ENCODE measurements at regions not wholly inside any gene's neighbourhood (a gene's known extent, or its start where the extent isn't known, plus 50 kb on each side); places are given as distances from the start of the nearest gene placed in this dataset.
"Not testable (repeated sequence)": the region's sequence is repeated elsewhere in the genome, so short reads cannot be mapped to it uniquely, and the experiment has no call there.

- no peak for DNase-seq (ENCODE audit: low read depth in 2 of 2)
Measured at GRCh38 chr11:97751952-97752351, 1268.8 kb upstream of the CNTN5 start.

- no peak for DNase-seq (ENCODE audit: low read depth in 2 of 2)
Measured at GRCh38 chr11:97754976-97755375, 1265.8 kb upstream of the CNTN5 start.

GRCh38 chr11:97756571-97757335 is 1264.0 kb upstream of the CNTN5 start:
- DNase-seq (ENCODE audit: low read depth in 2 of 2): no peak

GRCh38 chr11:97761175-97761574 is 1259.6 kb upstream of the CNTN5 start:
- no peak for DNase-seq (ENCODE audit: low read depth in 2 of 2)

- DNase-seq (ENCODE audit: low read depth in 2 of 2): no peak
Measured at GRCh38 chr11:97764193-97764592, 1256.6 kb upstream of the CNTN5 start.

- DNase-seq (ENCODE audit: low read depth in 2 of 2): no peak
Measured at GRCh38 chr11:97764605-97765004, 1256.1 kb upstream of the CNTN5 start.

- DNase-seq (ENCODE audit: low read depth in 2 of 2): no peak
Measured at GRCh38 chr11:97770570-97770969, 1250.2 kb upstream of the CNTN5 start.

GRCh38 chr11:97772705-97773104 is 1248.0 kb upstream of the CNTN5 start:
- DNase-seq (ENCODE audit: low read depth in 2 of 2): peak in 1 of 2 experiments; percentile 0

- not testable (repeated sequence) for DNase-seq (ENCODE audit: low read depth in 2 of 2)
Measured at GRCh38 chr11:97784388-97784787, 1236.4 kb upstream of the CNTN5 start.

GRCh38 chr11:97786961-97787360 is 1233.8 kb upstream of the CNTN5 start:
- no peak for DNase-seq (ENCODE audit: low read depth in 2 of 2)

- no peak for DNase-seq (ENCODE audit: low read depth in 2 of 2)
Measured at GRCh38 chr11:97794876-97795275, 1225.9 kb upstream of the CNTN5 start.

GRCh38 chr11:97800891-97801290 is 1219.9 kb upstream of the CNTN5 start:
- DNase-seq (ENCODE audit: low read depth in 2 of 2): no peak

GRCh38 chr11:97814325-97814959 is 1206.3 kb upstream of the CNTN5 start:
- DNase-seq (ENCODE audit: low read depth in 2 of 2): peak in 1 of 2 experiments; percentile 6

GRCh38 chr11:97815667-97816066 is 1205.1 kb upstream of the CNTN5 start:
- peak in 1 of 2 experiments; percentile 1 for DNase-seq (ENCODE audit: low read depth in 2 of 2)

GRCh38 chr11:97832451-97832850 is 1188.3 kb upstream of the CNTN5 start:
- no peak for DNase-seq (ENCODE audit: low read depth in 2 of 2)

- no peak for DNase-seq (ENCODE audit: low read depth in 2 of 2)
Measured at GRCh38 chr11:97833412-97833811, 1187.3 kb upstream of the CNTN5 start.

GRCh38 chr11:97844016-97844415 is 1176.7 kb upstream of the CNTN5 start:
- DNase-seq (ENCODE audit: low read depth in 2 of 2): no peak

- no peak for DNase-seq (ENCODE audit: low read depth in 2 of 2)
Measured at GRCh38 chr11:97847730-97848129, 1173.0 kb upstream of the CNTN5 start.

- no peak for DNase-seq (ENCODE audit: low read depth in 2 of 2)
Measured at GRCh38 chr11:97850701-97851100, 1170.0 kb upstream of the CNTN5 start.

GRCh38 chr11:97854357-97854756 is 1166.4 kb upstream of the CNTN5 start:
- no peak for DNase-seq (ENCODE audit: low read depth in 2 of 2)

- DNase-seq (ENCODE audit: low read depth in 2 of 2): no peak
Measured at GRCh38 chr11:97854877-97855276, 1165.9 kb upstream of the CNTN5 start.

- no peak for DNase-seq (ENCODE audit: low read depth in 2 of 2)
Measured at GRCh38 chr11:97856666-97857065, 1164.1 kb upstream of the CNTN5 start.

GRCh38 chr11:97860237-97860636 is 1160.5 kb upstream of the CNTN5 start:
- no peak for DNase-seq (ENCODE audit: low read depth in 2 of 2)
